OCI-LY7 (cell line): ENCODE measurements at regions not wholly inside any gene's neighbourhood (a gene's known extent, or its start where the extent isn't known, plus 50 kb on each side); places are given as distances from the start of the nearest gene placed in this dataset.
"Not testable (repeated sequence)": the region's sequence is repeated elsewhere in the genome, so short reads cannot be mapped to it uniquely, and the experiment has no call there.

ENCODE experiments used
- BruUV-seq: library from RNA; stranded (reverse); fragments of 400-500 nt; replicated peaks from 2 replicates; lab custom pipeline; 2021; lab: Mats Ljungman, UMichigan
- CTCF ChIA-PET: fragments of 300-600 bp; sonication (Branson Sonifier 250); formaldehyde crosslinking; loops from one replicate; lab custom pipeline; 2022; ENCODE audit warnings: antibody characterized with exemption; ENCODE audit not compliant: unreplicated experiment; lab: Charles Lee
- POLR2A ChIA-PET: fragments of 300-600 bp; sonication (Branson Sonifier 250); formaldehyde crosslinking; loops from one replicate; lab custom pipeline; 2022; ENCODE audit warnings: antibody characterized with exemption; lab: Charles Lee
- DNase-seq: peaks from one replicate; pipeline ENCODE4 v3.0.0-alpha.2; 2015; ENCODE audit warnings: low spot score
- H2AFZ ChIP-seq: fragments of 200-600 bp; sonication (generic), shearing (Covaris generic); 2 replicates; pipeline ENCODE4 v1.6.1; 2014; ENCODE audit warnings: mild to moderate bottlenecking, antibody characterized with exemption, low read length, moderate library complexity
- H3K27ac ChIP-seq: fragments of 200-600 bp; sonication (generic); 2 replicates; pipeline ENCODE4 v1.5.1; 2014; ENCODE audit warnings: mixed run types, low read depth, mild to moderate bottlenecking, moderate library complexity, low read length, inconsistent platforms; ENCODE audit not compliant: poor library complexity, severe bottlenecking
- H3K36me3 ChIP-seq: fragments of 200-600 bp; sonication (generic); 2 replicates; pipeline ENCODE4 v1.6.1; 2014; ENCODE audit warnings: mild to moderate bottlenecking, antibody characterized with exemption, low read length, moderate library complexity, mixed read lengths; ENCODE audit not compliant: insufficient read depth
- H3K4me1 ChIP-seq: fragments of 200-600 bp; sonication (generic); 2 replicates; pipeline ENCODE4 v1.5.1; 2014; ENCODE audit warnings: mild to moderate bottlenecking, low read length; ENCODE audit not compliant: insufficient read depth, poor library complexity, severe bottlenecking
- H3K4me2 ChIP-seq: fragments of 200-600 bp; sonication (generic); 2 replicates; pipeline ENCODE4 v1.6.1; 2014; ENCODE audit warnings: mild to moderate bottlenecking, low read length
- H3K4me3 ChIP-seq: fragments of 200-600 bp; sonication (generic); 2 replicates; pipeline ENCODE4 v1.5.1; 2014; ENCODE audit warnings: mild to moderate bottlenecking, low read depth, low read length; ENCODE audit not compliant: poor library complexity, severe bottlenecking
- H3K79me2 ChIP-seq: fragments of 200-600 bp; sonication (generic); 2 replicates; pipeline ENCODE4 v1.6.1; 2016; ENCODE audit warnings: low read depth, mild to moderate bottlenecking, low read length, moderate library complexity, mixed read lengths; ENCODE audit not compliant: insufficient read depth
- H3K9me2 ChIP-seq: fragments of 200-600 bp; sonication (generic); 2 replicates; pipeline ENCODE4 v1.6.1; 2016; ENCODE audit warnings: mild to moderate bottlenecking, low read length, mixed read lengths; ENCODE audit not compliant: insufficient read depth
- H3K9me3 ChIP-seq: fragments of 200-600 bp; sonication (generic); 2 replicates; pipeline ENCODE4 v1.6.1; 2014; ENCODE audit warnings: mild to moderate bottlenecking, mixed run types, low read length, mixed read lengths
- H4K20me1 ChIP-seq: fragments of 200-600 bp; sonication (generic); 2 replicates; pipeline ENCODE4 v1.6.1; 2014; ENCODE audit warnings: mild to moderate bottlenecking, antibody characterized with exemption, low read length, moderate library complexity, mixed read lengths; ENCODE audit not compliant: insufficient read depth
- CTCF ChIP-seq: fragments of 200-600 bp; sonication (generic); conservative IDR thresholded peaks from 2 replicates; pipeline ENCODE4 v1.5.1; 2014; ENCODE audit warnings: mild to moderate bottlenecking, antibody characterized with exemption, low read length, moderate library complexity, mixed read lengths
- EZH2phosphoT487 ChIP-seq: fragments of 200-600 bp; sonication (generic); IDR thresholded peaks from 2 replicates; pipeline ENCODE4 v1.6.1; 2018; ENCODE audit warnings: low read depth, borderline replicate concordance, mild to moderate bottlenecking, mixed run types, antibody characterized with exemption, low read length, moderate library complexity, mixed read lengths
- intact Hi-C: fragments of 100-400 bp; cut with micrococcal nuclease; formaldehyde crosslinking; loops from one replicate; pipeline ENCODE4 v1.10.0; 2022; ENCODE audit not compliant: unreplicated experiment

DNA sequence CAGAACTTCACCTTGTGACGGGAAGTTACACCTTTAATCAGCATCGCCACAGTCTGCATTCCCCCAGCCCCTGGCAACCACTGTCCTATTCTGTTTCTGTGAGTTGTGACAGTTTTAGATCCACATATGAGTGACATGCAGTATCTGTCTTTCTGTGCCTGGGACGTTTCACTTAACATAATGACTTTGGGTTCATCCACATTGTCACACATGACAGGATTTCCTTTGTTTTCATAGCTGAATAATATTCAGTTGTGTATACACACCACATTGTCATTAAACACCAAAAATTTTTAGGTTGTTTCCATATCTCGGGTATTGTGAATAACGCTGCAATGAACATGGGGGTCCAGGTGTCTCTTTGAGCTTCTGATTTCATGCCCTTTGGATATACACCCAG, 62.6 kb upstream of the BDH1 start:
- POLR2A ChIA-PET, CTCF ChIA-PET, H3K4me3 ChIP-seq, H3K27ac ChIP-seq, H3K4me1 ChIP-seq, DNase-seq, H2AFZ ChIP-seq, H3K79me2 ChIP-seq, intact Hi-C loops, H4K20me1 ChIP-seq, BruUV-seq, H3K9me2 ChIP-seq, H3K4me2 ChIP-seq: not testable (repeated sequence)
- Histone ChIP-seq H3K36me3 (peaks cover 73% of the 10 kb centered on the region), H3K9me3 (peaks cover 26% of the 10 kb centered on the region)

DNA sequence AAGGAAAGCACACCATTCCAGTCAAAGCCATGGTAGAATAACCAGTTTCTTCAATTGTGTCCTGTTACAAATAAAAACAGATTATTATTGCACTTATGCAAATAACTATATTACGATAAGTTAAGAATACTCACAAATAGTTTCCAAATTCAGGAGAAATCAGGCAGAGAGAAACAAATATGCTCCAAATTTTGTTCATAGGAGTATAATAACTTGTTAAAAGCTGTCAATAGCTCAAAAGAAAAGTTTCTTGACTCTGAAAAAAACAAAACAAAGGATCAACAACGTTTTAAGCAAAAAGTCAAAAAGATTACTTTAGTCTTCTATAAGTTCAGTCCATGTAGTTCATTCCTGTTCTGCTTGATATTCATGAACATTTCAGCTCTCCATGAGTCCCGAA, 59.7 kb upstream of the BDH1 start:
- Histone ChIP-seq H3K27ac (no peak overlapping the region), H4K20me1 (no peaks in the 10 kb centered on the region), H3K36me3 (peaks cover 94% of the 10 kb centered on the region), H3K4me2 (no peak overlapping the region), H3K4me1 (no peaks in the 10 kb centered on the region), H3K9me2 (no peaks in the 10 kb centered on the region), H2AFZ (no peak overlapping the region), H3K9me3 (peaks cover 26% of the 10 kb centered on the region), H3K4me3 (no peak overlapping the region), H3K79me2 (no peaks in the 10 kb centered on the region)
- BruUV-seq = no TSS peak
- intact Hi-C loops = no loop called here
- CTCF ChIA-PET = no interaction called here
- TF ChIP-seq CTCF = no peak
- TF ChIP-seq EZH2phosphoT487 = no peak
- POLR2A ChIA-PET = no interaction called here
- peak; percentile 26 for DNase-seq

DNA sequence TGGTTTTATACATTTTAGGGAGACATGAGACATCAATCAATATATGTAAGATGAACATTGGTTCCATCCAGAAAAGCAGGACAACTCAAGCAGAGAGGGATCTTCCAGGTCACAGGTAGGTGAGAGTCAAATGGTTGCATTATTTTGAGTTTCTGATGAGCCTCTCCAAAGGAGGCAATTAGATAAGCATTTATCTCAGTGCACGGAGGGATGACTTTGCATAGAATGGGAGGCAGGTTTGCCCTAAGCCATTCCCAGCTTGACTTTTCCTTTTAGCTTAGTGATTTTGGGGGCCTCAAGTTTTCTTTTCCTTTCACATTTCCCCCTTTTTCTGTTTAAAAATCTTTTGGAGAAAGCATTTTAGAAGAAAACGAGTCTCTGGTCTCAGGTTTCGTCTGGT, 58.4 kb upstream of the BDH1 start:
- H3K79me2 ChIP-seq, intact Hi-C loops, H3K4me1 ChIP-seq, BruUV-seq, H3K27ac ChIP-seq, CTCF ChIA-PET, H4K20me1 ChIP-seq, DNase-seq, H2AFZ ChIP-seq, H3K4me2 ChIP-seq, POLR2A ChIA-PET, H3K4me3 ChIP-seq, H3K9me2 ChIP-seq: not testable (repeated sequence)
- Histone ChIP-seq H3K9me3 (peaks cover 26% of the 10 kb centered on the region), H3K36me3 (peaks cover 92% of the 10 kb centered on the region)

DNA sequence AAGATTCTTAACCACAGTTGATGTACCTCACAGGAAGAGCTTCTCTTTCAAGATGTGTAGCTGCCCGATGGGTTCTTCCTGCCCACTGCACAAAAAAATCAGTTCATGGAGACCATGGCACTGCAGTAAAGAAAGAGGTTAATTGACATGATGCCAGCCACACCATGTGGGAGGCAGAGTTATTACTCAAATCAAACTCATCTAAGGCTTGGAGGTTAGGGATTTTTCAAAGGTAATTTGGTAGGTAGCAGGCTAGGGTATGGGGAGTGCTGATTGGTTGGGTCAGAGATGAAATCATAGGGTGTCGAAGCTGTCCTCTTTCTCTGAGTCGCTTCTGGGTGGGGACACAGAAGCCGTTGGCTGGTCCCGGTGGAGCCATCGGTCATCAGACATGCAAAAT, 57.4 kb upstream of the BDH1 start:
- Histone ChIP-seq H3K36me3 (peaks cover 90% of the 10 kb centered on the region), H3K79me2 (no peaks in the 10 kb centered on the region), H4K20me1 (no peaks in the 10 kb centered on the region), H2AFZ (no peak overlapping the region), H3K4me1 (no peaks in the 10 kb centered on the region), H3K4me3 (no peak overlapping the region), H3K4me2 (no peak overlapping the region), H3K9me3 (peaks cover 26% of the 10 kb centered on the region), H3K27ac (no peak overlapping the region), H3K9me2 (no peaks in the 10 kb centered on the region)
- no peak for DNase-seq
- CTCF ChIA-PET = no interaction called here
- no peak for TF ChIP-seq EZH2phosphoT487
- no peak for TF ChIP-seq CTCF
- intact Hi-C loops = no loop called here
- BruUV-seq = TSS peak; percentile 24
- POLR2A ChIA-PET = no interaction called here
